HG03135 (cell line): ENCODE measurements at regions not wholly inside any gene's neighbourhood (a gene's known extent, or its start where the extent isn't known, plus 50 kb on each side); places are given as distances from the start of the nearest gene placed in this dataset.

ENCODE experiments used
- ATAC-seq: cut with Tn5 transposase; IDR thresholded peaks from one replicate; pipeline ENCODE4 v1.9.1; 2021; ENCODE audit warnings: mild to moderate bottlenecking, moderate library complexity; ENCODE audit not compliant: unreplicated experiment

DNA sequence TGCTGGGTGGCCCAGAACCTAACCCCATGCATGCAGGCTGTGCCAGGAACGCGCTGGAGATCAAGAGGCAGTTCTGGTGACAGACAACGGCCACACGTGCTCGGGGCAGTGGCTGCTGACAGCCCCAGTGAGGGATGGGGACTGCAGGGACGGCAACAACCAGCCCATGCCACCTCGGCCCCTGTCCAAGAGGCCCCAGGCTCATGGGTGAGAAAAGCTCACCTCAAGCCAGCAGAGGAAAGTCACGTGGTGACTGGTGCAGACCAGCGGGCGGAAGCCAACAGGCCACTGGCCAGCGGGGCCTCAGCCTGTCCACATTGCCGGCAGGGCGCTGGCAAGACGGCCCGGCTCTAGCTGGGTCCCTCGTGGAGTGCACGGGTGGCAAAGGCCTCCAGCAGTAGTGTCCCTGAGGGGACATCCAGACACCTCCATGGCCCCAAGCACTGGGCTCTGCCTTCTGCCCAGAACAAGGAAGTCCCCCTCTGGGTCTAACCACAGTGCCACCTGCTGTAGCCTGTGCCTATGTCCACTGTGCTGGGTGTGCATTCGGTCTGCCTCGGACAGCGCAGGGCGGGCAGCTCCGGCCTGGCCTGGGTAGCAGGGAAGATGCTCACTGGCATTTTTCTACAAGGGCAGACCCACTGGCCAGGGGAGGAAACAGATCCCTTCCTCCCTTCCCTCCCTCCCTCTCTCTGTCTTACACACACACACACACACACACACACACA is 134.1 kb downstream of the NCOR2 start:
- no peak for ATAC-seq

- no peak for ATAC-seq
These were observed 135.0 kb downstream of the NCOR2 start for GRCh38 chr12:124432376-124432775.

DNA sequence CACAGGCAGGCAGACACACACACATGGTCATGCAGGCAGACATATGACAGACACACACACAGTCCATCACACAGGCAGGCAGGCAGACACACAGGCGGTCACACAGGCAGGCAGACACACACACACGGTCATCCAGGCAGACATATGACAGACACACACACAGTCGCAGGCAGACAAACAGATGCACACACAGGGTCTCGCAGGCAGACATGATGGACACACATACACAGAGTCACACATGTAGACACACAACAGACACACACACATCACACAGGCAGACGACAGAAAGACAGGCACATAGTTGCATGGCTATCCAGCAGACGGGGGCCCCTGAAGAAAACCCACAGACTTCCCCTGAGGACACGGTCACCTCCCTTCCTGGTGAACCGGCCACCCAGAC is 135.4 kb downstream of the NCOR2 start:
- no peak for ATAC-seq

GRCh38 chr12:124430491-124430890 is 135.6 kb downstream of the RFLNA start:
- ATAC-seq, result no peak

DNA sequence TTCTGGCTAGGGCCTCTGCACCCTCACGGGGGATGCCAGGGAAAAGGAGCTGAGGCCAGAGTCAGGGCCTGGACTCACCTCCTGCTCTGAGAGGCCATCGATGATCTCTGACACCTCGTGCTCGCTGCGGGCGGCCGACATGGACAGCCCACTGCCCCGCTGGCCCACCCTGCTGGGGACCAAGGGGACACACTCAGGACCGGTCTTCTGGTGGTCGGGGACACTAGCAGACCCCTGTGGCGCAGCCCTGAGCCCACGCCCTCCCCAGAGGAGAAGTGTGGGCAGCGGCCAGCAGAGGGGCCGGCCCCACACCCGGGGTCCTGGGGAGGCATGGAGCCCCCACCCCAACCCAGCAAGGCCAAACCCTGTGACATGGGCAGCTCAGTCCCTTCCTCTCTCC is 134.6 kb downstream of the RFLNA start:
- ATAC-seq, result no peak

DNA sequence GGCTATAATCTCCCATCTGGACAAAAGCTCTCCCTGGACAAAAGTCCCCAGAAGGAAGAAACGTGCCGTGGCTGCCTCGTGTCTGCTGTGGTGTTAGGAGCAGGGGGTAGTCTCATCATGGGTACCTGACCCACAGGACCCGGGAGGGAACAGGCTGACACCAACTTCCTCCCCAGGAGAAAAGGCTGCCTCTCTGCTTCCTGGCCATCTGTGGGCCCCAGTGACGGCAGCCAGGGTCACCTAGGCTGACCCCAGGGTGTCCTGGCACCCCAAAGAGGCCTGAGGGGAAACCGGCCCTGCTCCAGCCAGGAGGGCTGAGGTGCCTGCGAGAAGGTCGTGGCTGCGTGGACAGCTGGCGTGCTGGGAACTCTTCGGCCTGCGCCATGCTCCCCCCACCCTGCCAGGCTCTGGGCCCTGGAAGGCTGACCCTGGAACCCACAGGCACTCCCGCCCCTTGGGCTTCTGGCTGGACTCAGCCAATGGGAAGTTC is 133.9 kb downstream of the RFLNA start:
- ATAC-seq, result no peak

DNA sequence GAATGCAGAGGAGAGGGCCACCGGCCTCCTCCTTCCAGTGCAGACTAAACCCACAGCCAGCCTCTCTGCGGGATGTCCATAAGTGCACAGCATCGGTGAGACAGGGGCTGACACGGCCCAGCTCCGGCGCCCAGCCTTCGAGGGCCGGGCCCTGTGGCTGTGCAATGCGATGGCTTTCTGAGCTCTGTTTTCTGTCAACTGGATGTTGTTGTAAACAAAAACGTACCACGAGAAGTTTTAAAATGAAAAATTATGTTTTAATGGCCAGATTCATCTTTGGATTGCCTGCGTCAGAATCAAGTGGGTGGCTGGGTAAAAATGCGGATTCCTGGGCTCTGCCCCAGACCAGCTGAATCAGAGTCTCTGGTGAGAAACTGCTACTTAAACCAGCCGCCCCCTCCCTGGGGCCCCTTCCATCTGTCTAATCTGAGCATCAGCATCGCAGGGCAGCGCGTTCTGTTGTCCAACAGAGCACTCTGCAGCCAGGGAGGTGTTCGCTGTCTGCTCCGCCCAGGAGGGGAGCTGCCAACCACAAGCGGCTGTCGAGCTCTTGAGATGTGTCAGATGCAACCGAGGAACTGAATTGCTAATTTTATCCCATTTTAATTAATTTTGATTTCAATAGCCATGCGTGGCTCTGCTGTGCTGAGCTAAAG is 133.4 kb downstream of the RFLNA start:
- no peak for ATAC-seq

DNA sequence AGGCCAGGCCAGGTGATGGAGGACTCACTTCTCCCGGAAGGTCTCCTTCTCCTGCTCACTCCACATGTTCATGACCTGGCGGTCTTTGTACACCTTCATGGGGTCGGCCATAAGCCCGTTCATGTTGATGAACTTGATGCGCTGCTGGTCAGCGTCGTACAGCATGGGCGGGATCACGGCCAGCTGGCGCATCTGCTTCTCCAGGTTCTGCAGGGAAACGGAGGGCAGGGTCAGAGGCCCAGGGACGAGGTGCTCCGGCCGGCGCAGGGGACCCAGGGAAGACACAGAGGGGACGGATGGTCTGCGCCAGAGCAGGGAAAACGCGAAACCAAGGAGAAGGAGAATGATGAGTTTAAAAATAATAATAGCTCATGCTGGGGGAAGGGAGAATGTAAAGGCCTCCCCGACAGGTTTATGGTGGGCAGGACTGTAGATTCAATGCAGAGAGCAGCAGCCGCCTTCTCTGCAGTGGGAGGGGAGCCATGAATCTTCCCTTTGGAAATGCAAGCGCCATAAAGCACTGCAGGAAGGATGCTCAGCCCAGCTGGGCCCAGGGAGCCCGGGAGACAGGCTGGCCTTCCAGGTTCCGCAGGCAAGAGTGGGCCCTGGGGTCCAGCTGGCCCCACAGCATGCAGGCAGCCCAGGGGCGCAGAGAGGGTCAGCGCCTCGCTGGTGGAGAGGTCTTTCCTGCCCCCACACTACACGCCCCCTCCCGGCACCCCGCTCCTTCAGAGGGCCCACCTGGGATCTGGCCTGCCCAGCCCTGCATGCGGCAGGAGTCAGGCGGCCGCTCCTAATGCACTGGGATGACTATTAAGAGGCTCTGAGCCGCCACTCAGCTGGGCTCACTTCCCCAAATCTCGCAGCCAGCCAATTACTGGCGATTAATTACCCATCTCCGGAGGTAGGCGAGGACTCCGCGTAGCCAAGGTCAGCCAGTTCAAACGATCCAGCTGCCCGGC is 132.0 kb downstream of the RFLNA start:
- ATAC-seq, result no peak

GRCh38 chr12:124425667-124426066 is 130.8 kb downstream of the RFLNA start:
- no peak for ATAC-seq

GRCh38 chr12:124424516-124424905 is 129.6 kb downstream of the RFLNA start:
- no peak for ATAC-seq

DNA sequence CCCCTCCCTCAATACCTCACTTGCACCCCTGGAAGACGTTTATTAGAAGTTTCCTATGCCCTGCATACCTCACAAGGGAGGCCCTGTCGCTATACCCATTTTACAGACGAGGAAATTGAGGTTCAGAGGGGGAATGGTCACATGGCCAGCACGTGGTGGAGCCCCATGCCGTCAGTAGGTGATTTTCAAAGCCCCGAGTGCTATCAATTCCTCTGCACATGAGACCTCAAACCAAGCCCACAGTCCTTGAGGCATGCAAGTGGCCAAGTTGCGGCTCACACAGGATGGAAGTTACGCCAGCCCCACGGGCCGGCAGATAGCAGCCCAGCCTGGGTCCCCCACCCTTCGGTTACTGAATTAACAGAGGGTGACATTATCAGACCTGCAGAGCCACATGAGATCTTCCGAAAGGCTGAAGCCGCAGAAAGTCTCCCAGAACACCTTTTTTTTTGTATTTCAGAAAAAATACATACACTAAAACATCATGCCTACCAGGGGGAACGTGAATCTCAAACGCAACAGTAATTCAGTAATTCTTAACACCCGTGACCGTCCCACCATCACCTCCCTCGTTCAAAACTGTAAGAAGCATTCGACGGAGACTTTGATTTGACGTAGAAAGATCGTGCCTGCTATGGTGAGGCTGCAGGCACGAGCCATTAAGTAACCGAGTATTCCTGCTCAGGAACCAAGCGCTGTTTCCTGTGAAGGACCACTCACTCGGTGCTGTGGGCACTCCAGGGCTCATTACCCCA is 129.0 kb downstream of the RFLNA start:
- ATAC-seq, result no peak

DNA sequence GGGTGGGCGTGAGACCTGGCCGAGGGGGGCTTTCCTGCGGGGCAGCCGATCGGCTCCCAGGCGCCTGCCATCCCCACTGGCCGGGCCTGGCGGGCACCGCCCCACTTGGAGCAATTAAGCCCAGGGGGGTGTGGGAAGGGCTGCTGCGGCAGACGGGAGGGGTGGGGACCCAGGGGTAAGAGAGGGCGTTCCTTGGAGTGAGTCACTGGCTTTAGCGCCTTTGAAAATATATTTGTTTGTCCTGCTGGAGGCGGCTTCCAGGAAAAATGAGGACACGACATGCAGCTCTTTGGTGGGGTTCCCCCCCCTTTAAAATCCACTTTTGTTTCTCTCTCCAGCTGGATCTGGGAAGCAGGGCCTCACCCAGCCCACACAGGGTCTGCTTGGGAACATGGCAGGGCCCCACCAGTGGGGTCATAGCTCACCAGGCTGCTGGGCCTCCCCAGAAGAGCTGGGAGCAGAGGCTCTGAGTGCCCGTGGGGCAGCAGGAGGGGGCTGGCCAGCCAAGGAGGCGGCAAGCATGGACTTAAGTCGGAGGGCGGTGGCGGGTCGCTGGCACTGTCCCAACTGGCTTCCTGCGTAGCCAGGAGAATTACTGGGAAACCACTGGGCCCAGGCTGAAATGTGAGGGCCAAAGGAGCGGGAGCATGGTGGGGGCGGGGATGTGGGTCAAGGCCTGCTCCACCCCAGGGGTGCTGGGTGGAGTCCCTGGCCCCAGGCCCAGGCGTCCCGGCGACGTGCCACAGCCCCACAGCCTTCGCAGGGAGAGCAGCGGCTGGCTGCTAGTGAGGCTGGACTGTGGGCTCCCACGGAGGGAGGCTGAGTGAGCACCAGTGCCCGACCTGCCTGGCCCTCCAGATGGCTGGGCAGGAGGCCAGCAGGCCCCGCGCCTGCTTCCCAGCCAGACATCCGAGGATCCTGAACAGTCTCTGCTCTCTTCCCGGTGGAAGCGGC is 128.0 kb downstream of the RFLNA start:
- ATAC-seq, result no peak

GRCh38 chr12:124422142-124422569 is 127.3 kb downstream of the RFLNA start:
- ATAC-seq, result no peak

DNA sequence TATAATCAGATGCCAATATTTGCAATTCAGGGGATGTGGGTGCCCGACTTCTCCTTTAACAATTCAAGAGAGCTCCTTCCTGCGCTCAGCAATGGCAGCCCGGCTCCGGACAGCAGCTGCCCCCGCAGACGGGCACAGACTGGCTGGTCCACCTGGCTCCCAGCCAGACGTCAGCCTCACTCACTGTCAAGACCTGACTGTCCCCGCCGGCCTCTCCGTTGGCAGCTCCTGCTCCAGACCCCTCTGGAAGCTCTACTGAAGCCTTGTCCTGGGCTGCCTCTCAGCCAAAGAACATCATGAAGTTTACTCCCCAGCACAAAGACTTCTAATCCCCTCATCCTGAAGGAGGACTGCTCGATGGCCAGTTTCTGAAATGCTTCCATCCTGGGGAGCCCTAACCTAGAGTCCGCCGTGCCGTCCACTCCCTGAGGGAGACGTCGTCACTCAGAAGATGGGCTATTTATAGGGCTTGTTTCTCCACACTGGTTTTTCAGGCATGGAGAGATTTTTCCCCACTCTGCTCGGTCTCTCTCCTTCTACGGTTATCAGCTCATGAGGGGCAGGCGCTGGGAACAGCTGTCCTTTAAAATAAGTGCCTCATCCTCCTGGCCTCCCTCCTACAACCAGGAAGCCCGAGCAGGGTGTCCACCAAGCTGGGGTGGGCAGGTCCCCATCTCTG is 126.2 kb downstream of the RFLNA start:
- no peak for ATAC-seq

DNA sequence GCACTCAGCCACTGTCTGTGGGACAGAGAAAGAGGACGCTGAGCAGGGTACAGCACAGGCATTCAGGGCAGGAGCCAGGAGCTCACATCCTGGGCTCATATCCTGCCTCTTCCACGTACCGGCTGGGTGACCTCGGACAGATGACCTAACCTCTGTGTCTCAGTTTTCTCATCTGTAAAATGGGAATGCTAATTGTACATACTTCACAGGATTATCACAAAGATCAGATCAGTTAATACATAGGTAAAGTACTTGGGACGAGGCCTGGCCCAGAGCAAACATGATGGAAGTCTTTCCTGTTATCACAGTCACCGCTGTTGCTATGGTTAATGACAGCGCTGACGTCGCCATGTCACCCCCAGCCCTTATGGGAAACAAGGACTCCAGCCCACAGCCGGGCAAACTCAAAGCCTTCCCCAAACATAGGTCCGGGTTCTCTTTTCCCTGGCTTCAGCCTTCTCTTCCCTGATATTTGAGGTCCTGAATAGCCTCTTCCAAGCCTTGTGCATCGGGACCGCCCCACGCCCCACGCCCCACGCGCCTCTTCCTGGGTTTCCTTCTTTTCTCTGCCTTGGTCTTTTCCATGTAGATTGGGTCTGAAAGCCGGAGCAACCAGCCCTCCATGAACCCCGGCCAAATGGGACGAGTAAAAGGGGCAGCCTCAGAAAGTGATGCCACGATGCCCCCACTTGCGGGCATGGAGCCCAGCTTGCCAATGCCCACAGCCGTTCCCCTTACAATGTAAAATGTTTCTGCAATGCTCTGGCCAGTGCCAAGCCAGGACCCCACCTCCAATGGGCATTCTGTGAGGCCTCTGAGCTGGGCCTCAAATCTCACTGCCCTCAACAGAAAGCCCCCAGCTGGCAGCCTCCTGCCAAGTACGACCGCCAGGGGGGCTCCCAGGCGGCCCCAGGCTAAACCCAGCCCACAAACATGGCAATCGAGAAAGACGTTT is 125.4 kb downstream of the RFLNA start:
- ATAC-seq, result no peak

- ATAC-seq, result no peak
These were observed 124.6 kb downstream of the RFLNA start for GRCh38 chr12:124419292-124420040.

GRCh38 chr12:124418791-124419190 is 123.9 kb downstream of the RFLNA start:
- no peak for ATAC-seq
